HG02943 (cell line): ENCODE measurements at regions not wholly inside any gene's neighbourhood (a gene's known extent, or its start where the extent isn't known, plus 50 kb on each side); places are given as distances from the start of the nearest gene placed in this dataset.

Experiments used
- ATAC-seq: cut with Tn5 transposase; IDR thresholded peaks from one replicate; pipeline ENCODE4 v1.9.1; 2021; ENCODE audit warnings: mild to moderate bottlenecking, low read depth, moderate library complexity; ENCODE audit not compliant: unreplicated experiment

GRCh38 chr4:35300996-35301774 is 943.1 kb downstream of the ARAP2 start:
- no peak for ATAC-seq

GRCh38 chr4:35315419-35315818 is 928.9 kb downstream of the ARAP2 start:
- no peak for ATAC-seq

- ATAC-seq: no peak
Measured at GRCh38 chr4:35325908-35326453, 918.3 kb downstream of the ARAP2 start.

GRCh38 chr4:35342833-35343232 is 901.5 kb downstream of the ARAP2 start:
- ATAC-seq: no peak

- ATAC-seq: no peak
Measured at GRCh38 chr4:35347276-35347675, 897.0 kb downstream of the ARAP2 start.

- ATAC-seq: no peak
Measured at GRCh38 chr4:35358001-35358584, 886.2 kb downstream of the ARAP2 start.

- ATAC-seq: no peak
Measured at GRCh38 chr4:35364321-35364870, 879.9 kb downstream of the ARAP2 start.

GRCh38 chr4:35365186-35365585 is 879.1 kb downstream of the ARAP2 start:
- no peak for ATAC-seq

GRCh38 chr4:35399912-35400311 is 844.4 kb downstream of the ARAP2 start:
- ATAC-seq: no peak

GRCh38 chr4:35423104-35423503 is 821.2 kb downstream of the ARAP2 start:
- ATAC-seq: no peak

GRCh38 chr4:35447474-35447873 is 796.8 kb downstream of the ARAP2 start:
- ATAC-seq: no peak

- ATAC-seq: no peak
Measured at GRCh38 chr4:35459045-35459444, 785.3 kb downstream of the ARAP2 start.

GRCh38 chr4:35461931-35462659 is 782.2 kb downstream of the ARAP2 start:
- no peak for ATAC-seq

- ATAC-seq: no peak
Measured at GRCh38 chr4:35463251-35463952, 780.9 kb downstream of the ARAP2 start.

- ATAC-seq: no peak
Measured at GRCh38 chr4:35464964-35465528, 779.3 kb downstream of the ARAP2 start.

- ATAC-seq: no peak
Measured at GRCh38 chr4:35491093-35491492, 753.2 kb downstream of the ARAP2 start.

GRCh38 chr4:35493977-35494376 is 750.3 kb downstream of the ARAP2 start:
- no peak for ATAC-seq

- ATAC-seq: no peak
Measured at GRCh38 chr4:35494955-35495354, 749.4 kb downstream of the ARAP2 start.

- no peak for ATAC-seq
Measured at GRCh38 chr4:35500812-35501211, 743.5 kb downstream of the ARAP2 start.

GRCh38 chr4:35503435-35503834 is 740.9 kb downstream of the ARAP2 start:
- ATAC-seq: no peak
